ENCODE measurements at regions not wholly inside any gene's neighbourhood (a gene's known extent, or its start where the extent isn't known, plus 50 kb on each side); places are given as distances from the start of the nearest gene placed in this dataset.

GRCh38 chr1:163471779-163472650 is 150.3 kb downstream of the NUF2 start:
- no peak for TF ChIP-seq EZH2 (IDR thresholded peaks at IDR 0.05; ENCODE audit: borderline replicate concordance, low read depth, low read length, severe bottlenecking)
- TF ChIP-seq, protein P1, sequence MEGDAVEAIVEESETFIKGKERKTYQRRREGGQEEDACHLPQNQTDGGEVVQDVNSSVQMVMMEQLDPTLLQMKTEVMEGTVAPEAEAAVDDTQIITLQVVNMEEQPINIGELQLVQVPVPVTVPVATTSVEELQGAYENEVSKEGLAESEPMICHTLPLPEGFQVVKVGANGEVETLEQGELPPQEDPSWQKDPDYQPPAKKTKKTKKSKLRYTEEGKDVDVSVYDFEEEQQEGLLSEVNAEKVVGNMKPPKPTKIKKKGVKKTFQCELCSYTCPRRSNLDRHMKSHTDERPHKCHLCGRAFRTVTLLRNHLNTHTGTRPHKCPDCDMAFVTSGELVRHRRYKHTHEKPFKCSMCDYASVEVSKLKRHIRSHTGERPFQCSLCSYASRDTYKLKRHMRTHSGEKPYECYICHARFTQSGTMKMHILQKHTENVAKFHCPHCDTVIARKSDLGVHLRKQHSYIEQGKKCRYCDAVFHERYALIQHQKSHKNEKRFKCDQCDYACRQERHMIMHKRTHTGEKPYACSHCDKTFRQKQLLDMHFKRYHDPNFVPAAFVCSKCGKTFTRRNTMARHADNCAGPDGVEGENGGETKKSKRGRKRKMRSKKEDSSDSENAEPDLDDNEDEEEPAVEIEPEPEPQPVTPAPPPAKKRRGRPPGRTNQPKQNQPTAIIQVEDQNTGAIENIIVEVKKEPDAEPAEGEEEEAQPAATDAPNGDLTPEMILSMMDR (IDR thresholded peaks at IDR 0.05; ENCODE audit: borderline replicate concordance, extremely low read depth, low read length, poor library complexity, severe bottlenecking) = no peak
